Stimulated activated CD4-positive, alpha-beta T cell treated with anti-CD3 and anti-CD28 coated beads, TNF-alpha, amount 100 ng/mL, for 48 hours (primary cell): ENCODE measurements at regions not wholly inside any gene's neighbourhood (a gene's known extent, or its start where the extent isn't known, plus 50 kb on each side); places are given as distances from the start of the nearest gene placed in this dataset.

ENCODE experiments used
- DNase-seq, 3 donors: peaks; one replicate each; pipeline ENCODE4 v3.0.0-alpha.2; 2020; ENCODE audit warnings: low read depth in 3 of 3

GRCh38 chr14:65318636-65319506 is 93.7 kb upstream of the FUT8 start:
- no peak for DNase-seq

DNA sequence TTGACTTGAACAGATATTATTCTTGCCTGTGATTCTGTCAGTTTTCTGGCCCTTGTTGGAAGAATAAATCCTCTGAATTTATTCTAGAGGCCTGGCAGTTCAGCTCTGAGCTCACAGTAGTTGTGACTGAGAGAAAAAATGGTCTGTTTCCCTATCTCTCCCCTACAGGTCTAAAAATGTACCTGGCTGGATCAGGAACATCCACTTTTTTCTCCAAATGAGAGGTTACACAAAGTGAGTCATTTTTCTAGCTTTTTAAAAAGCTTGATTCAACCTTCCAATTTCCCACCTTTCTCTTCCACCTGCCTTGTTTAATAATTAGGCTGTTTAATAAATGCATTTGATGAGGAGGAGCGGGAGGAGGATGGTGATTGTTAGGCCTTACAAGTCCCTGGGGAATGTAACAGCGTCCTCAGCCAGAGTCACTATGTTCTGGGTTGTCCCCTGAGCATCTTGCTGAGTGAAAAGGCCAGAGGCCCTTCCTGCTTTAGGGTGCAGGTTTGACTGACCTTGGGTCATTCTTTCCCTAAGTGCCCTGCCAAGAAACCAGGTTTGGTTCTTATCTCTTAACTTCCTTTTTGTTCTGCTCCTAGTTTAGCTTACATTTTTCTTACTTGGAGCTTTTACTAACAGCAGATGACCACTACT is 91.7 kb upstream of the FUT8 start:
- no peak for DNase-seq

DNA sequence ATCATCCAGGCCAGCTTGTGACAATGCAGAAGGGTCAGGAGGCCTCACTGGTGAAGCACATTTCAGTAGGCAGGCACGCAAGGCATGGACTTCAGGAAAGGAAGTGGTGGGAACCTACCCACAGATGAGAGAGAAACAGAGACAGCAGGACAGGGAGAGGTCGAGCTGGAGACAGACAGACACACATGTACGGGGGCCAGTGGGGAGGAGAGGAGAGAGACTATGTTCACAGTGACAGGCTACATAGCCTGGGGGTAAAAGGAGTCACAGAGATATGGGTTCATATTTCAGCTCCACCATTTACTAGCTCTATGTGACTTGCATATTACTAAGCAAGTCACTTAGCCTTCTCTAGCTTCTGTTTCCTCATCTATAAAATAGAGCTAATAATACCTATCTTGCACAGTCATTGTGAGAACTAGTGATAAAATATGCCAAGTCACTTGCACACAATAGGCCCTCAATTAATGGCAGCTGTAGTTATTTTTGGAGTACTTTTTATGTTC is 91.1 kb upstream of the FUT8 start:
- DNase-seq, result no peak

- DNase-seq, result no peak
These were observed 83.0 kb upstream of the FUT8 start for GRCh38 chr14:65329481-65329880.

- DNase-seq, result no peak
These were observed 82.6 kb upstream of the FUT8 start for GRCh38 chr14:65329911-65330310.

- no peak for DNase-seq
These were observed 82.1 kb upstream of the FUT8 start for GRCh38 chr14:65330416-65330815.

- no peak for DNase-seq
These were observed 80.9 kb upstream of the FUT8 start for GRCh38 chr14:65331652-65332051.

GRCh38 chr14:65332141-65332871 is 80.2 kb upstream of the FUT8 start:
- no peak for DNase-seq

- DNase-seq, result no peak
These were observed 78.4 kb upstream of the FUT8 start for GRCh38 chr14:65333943-65334687.

GRCh38 chr14:65334765-65335410 is 77.6 kb upstream of the FUT8 start:
- DNase-seq, result no peak

DNA sequence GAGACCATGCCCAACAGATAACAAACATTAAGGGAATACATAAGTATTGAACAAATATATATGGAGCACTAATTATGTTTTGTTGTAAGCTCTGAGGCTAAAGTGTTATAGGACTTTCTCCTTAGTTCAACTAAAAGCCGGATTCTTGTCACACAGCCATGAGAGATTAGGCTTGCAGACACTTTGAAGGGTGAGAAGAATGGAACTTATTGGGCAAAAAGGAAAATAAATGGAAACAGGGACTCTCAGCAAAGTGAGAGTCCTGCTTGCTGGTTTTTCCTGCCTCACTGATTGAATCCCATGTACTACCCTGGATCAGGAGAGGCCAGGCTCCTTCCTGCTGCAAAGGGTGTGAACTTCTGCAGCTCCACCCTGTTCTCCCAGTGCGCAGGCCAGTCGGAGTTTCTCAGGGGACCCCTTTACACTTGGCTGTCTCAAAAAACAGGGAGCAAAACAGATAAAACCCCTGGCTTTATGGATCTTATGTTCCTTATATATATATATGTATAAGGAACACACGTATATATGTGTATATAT is 77.1 kb upstream of the FUT8 start:
- no peak for DNase-seq

GRCh38 chr14:65336191-65336591 is 76.3 kb upstream of the FUT8 start:
- DNase-seq, result peak in 2 of 3 donors; percentile 45 to 50

DNA sequence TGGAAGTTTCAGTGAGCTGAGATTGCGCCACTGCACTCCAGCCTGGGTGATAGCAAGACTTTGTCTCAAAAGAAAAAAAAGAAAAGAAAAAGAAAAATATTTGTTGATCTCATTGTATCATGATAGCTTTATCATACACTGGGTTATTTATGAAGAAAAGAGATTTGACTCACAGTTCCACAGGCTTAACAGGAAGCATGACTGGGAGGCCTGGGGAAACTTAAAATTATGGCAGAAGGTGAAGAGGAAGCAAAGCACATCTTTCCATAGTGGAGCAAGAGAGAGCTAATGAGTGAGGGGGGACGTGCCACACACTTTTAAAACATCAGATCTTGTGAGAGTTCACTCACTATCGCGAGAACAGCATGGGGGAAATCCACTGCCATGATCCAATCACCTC is 72.7 kb upstream of the FUT8 start:
- DNase-seq, result no peak

GRCh38 chr14:65344011-65344410 is 68.5 kb upstream of the FUT8 start:
- DNase-seq, result no peak

- DNase-seq, result no peak
These were observed 67.3 kb upstream of the FUT8 start for GRCh38 chr14:65345266-65345665.

- no peak for DNase-seq
These were observed 66.1 kb upstream of the FUT8 start for GRCh38 chr14:65346474-65346873.

- DNase-seq, result no peak
These were observed 65.6 kb upstream of the FUT8 start for GRCh38 chr14:65346895-65347294.

DNA sequence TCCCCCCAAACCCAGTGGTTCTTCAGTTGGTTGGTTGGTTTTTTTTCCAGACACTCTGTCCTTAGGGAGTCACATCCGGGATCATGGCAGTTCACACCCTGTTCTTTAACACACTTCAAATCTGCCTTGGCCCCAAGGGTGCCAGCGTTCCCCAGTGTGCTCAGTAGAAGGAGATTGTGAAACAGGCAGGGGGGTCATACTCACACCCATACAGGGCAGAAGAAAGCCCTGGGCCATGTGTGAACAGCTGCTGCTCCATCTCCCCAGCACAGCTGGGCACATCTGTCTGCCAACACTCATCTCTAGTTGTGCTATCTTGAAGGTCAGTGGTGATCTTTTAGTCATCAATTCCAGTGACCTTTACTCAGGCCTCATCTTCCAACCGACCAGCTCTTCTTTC is 64.4 kb upstream of the FUT8 start:
- DNase-seq, result no peak

- no peak for DNase-seq
These were observed 63.4 kb upstream of the FUT8 start for GRCh38 chr14:65349100-65349499.

- no peak for DNase-seq
These were observed 60.9 kb upstream of the FUT8 start for GRCh38 chr14:65351493-65352194.
